GM19452 (cell line): ENCODE measurements at regions not wholly inside any gene's neighbourhood (a gene's known extent, or its start where the extent isn't known, plus 50 kb on each side); places are given as distances from the start of the nearest gene placed in this dataset.

Experiments used
- ATAC-seq: cut with Tn5 transposase; IDR thresholded peaks from one replicate; pipeline ENCODE4 v1.9.1; 2021; ENCODE audit not compliant: unreplicated experiment

- ATAC-seq, result no peak
Measured at GRCh38 chr1:192038567-192038966, 119.7 kb upstream of the RGS18 start.

- no peak for ATAC-seq
Measured at GRCh38 chr1:192045131-192045530, 113.1 kb upstream of the RGS18 start.

GRCh38 chr1:192053531-192053971 is 104.7 kb upstream of the RGS18 start:
- ATAC-seq, result no peak

- ATAC-seq, result no peak
Measured at GRCh38 chr1:192057766-192058165, 100.5 kb upstream of the RGS18 start.

GRCh38 chr1:192059407-192059806 is 98.9 kb upstream of the RGS18 start:
- no peak for ATAC-seq

GRCh38 chr1:192061556-192061955 is 96.7 kb upstream of the RGS18 start:
- no peak for ATAC-seq

GRCh38 chr1:192065087-192065486 is 93.2 kb upstream of the RGS18 start:
- no peak for ATAC-seq

- ATAC-seq, result no peak
Measured at GRCh38 chr1:192066202-192066601, 92.1 kb upstream of the RGS18 start.

GRCh38 chr1:192067360-192067759 is 90.9 kb upstream of the RGS18 start:
- ATAC-seq, result no peak

- no peak for ATAC-seq
Measured at GRCh38 chr1:192070213-192070612, 88.0 kb upstream of the RGS18 start.

- ATAC-seq, result no peak
Measured at GRCh38 chr1:192080684-192081083, 77.6 kb upstream of the RGS18 start.

GRCh38 chr1:192081359-192081758 is 76.9 kb upstream of the RGS18 start:
- no peak for ATAC-seq

GRCh38 chr1:192086644-192087043 is 71.6 kb upstream of the RGS18 start:
- no peak for ATAC-seq

GRCh38 chr1:192087334-192087733 is 70.9 kb upstream of the RGS18 start:
- no peak for ATAC-seq

- ATAC-seq, result no peak
Measured at GRCh38 chr1:192088496-192088895, 69.8 kb upstream of the RGS18 start.

GRCh38 chr1:192098001-192098400 is 60.3 kb upstream of the RGS18 start:
- no peak for ATAC-seq

- no peak for ATAC-seq
Measured at GRCh38 chr1:192099328-192099727, 58.9 kb upstream of the RGS18 start.

- no peak for ATAC-seq
Measured at GRCh38 chr1:192100686-192101468, 57.4 kb upstream of the RGS18 start.

- no peak for ATAC-seq
Measured at GRCh38 chr1:192104128-192104527, 54.1 kb upstream of the RGS18 start.

GRCh38 chr1:192104852-192105251 is 53.4 kb upstream of the RGS18 start:
- no peak for ATAC-seq

GRCh38 chr1:192108161-192108560 is 50.1 kb upstream of the RGS18 start:
- ATAC-seq, result no peak
